C4-2B (cell line): ENCODE measurements at regions not wholly inside any gene's neighbourhood (a gene's known extent, or its start where the extent isn't known, plus 50 kb on each side); places are given as distances from the start of the nearest gene placed in this dataset.

ENCODE experiments used
- H3K27ac ChIP-seq: fragments of 450-650 bp; 2 replicates; pipeline ENCODE4 v1.5.1; 2017
- CTCF ChIP-seq: fragments of 450-650 bp; conservative IDR thresholded peaks from 2 replicates; pipeline ENCODE4 v1.5.1; 2017; ENCODE audit warnings: mild to moderate bottlenecking
- ZFX ChIP-seq: fragments of 450-650 bp; IDR thresholded peaks from 2 replicates; pipeline ENCODE4 v1.6.1; 2017

GRCh38 chr11:81278991-81279390, 1454.7 kb downstream of the FAM181B start:
- H3K27ac ChIP-seq = no peak overlapping the region
- TF ChIP-seq CTCF (no peak), ZFX (no peak)

GRCh38 chr11:81270686-81271085, 1463.0 kb downstream of the FAM181B start:
- H3K27ac ChIP-seq = no peak overlapping the region
- TF ChIP-seq CTCF (no peak), ZFX (no peak)

GRCh38 chr11:81267246-81267645, 1466.4 kb downstream of the FAM181B start:
- no peak for TF ChIP-seq CTCF
- TF ChIP-seq ZFX = no peak
- no peak overlapping the region for H3K27ac ChIP-seq

- H3K27ac ChIP-seq = no peak overlapping the region
- TF ChIP-seq ZFX = no peak
- no peak for TF ChIP-seq CTCF
Observed at GRCh38 chr11:81259471-81259870, 1474.2 kb downstream of the FAM181B start.

GRCh38 chr11:81255895-81256294, 1477.8 kb downstream of the FAM181B start:
- no peak overlapping the region for H3K27ac ChIP-seq
- TF ChIP-seq ZFX (no peak), CTCF (no peak)

- no peak overlapping the region for H3K27ac ChIP-seq
- no peak for TF ChIP-seq CTCF
- no peak for TF ChIP-seq ZFX
Observed at GRCh38 chr11:81253244-81253643, 1480.4 kb downstream of the FAM181B start.

GRCh38 chr11:81246941-81247340, 1486.7 kb downstream of the FAM181B start:
- H3K27ac ChIP-seq = no peak overlapping the region
- TF ChIP-seq ZFX (no peak), CTCF (no peak)
